Fibroblast of lung (primary cell): ENCODE measurements at regions not wholly inside any gene's neighbourhood (a gene's known extent, or its start where the extent isn't known, plus 50 kb on each side); places are given as distances from the start of the nearest gene placed in this dataset.

Source experiments
- CTCF ChIP-seq, 2 donors: IDR thresholded peaks in 1 of 2; conservative IDR thresholded peaks in 1 of 2; 1 replicate in 1 of 2; 2 replicates in 1 of 2; pipeline ENCODE4 v1.5.1; 2011 to 2012; ENCODE audit warnings: low read length in 2 of 2, control low read depth in 1 of 2, inconsistent platforms in 1 of 2, low read depth in 1 of 2, mild to moderate bottlenecking in 1 of 2
- EZH2 ChIP-seq: IDR thresholded peaks from 2 replicates; pipeline ENCODE4 v1.5.1; 2012; ENCODE audit warnings: low read length, control low read depth, mild to moderate bottlenecking; ENCODE audit errors: missing control alignments

DNA sequence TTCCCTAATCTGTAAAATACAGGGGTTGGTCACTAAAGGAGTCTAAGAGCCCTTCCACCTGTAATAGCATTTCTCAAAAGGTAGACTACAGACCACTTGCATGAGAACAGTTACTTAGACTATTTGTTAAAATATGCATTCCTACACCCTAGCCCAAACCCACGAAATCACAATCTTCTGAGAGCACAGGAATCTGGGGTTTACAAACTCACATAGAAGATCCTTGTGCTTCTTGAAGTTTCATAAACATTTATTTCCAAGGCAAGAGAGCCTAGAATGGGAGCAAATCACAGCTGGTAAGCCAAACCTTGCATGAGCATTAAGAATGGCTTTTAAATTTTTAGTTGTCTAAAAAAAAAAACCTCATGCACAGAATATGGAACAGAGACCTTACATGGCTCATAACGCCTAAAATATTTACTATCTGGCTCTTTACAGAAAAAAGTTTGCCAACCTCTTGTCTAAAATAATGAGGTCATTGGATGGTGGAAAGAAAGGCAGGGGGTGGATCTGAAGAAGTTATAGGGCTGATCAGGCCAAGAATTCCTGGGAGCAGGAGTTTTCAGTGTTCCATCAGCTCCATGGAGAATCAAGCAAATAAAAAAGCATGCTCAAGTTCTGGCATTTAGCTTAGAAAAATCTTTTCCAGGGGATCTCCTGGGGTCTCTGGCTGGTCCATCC is 133.4 kb downstream of the CCDC34 start:
- no peak for TF ChIP-seq CTCF (conservative IDR thresholded peaks at IDR 0.05 in 1 of 2, IDR thresholded peaks at IDR 0.05 in 1 of 2; ENCODE audit: low read depth in 1 of 2, low read length in 2 of 2)
- no peak for TF ChIP-seq EZH2
